AG09309 (cell line): ENCODE measurements at regions not wholly inside any gene's neighbourhood (a gene's known extent, or its start where the extent isn't known, plus 50 kb on each side); places are given as distances from the start of the nearest gene placed in this dataset.

ENCODE experiments used
- DNase-seq: peaks from one replicate; pipeline ENCODE4 v3.0.0-alpha.2; 2010; ENCODE audit warnings: low read depth
- H3K4me3 ChIP-seq: 2 replicates; pipeline ENCODE4 v1.5.1; 2011; ENCODE audit warnings: mild to moderate bottlenecking, low read depth, low read length, moderate library complexity; ENCODE audit not compliant: control insufficient read depth
- CTCF ChIP-seq: IDR thresholded peaks from 2 replicates; pipeline ENCODE4 v1.5.1; 2011; ENCODE audit warnings: mild to moderate bottlenecking, low read depth, low read length, inconsistent platforms; ENCODE audit not compliant: insufficient read depth, control insufficient read depth; ENCODE audit errors: missing control alignments

- TF ChIP-seq CTCF = no peak
- DNase-seq = no peak
- no peak overlapping the region for H3K4me3 ChIP-seq
These were observed 1441.2 kb downstream of the PCDH7 start for GRCh38 chr4:32161392-32161791.

GRCh38 chr4:32163125-32163524 is 1443.0 kb downstream of the PCDH7 start:
- TF ChIP-seq CTCF = no peak
- DNase-seq = no peak

GRCh38 chr4:32169841-32170240 is 1449.7 kb downstream of the PCDH7 start:
- no peak for TF ChIP-seq CTCF
- no peak for DNase-seq
- H3K4me3 ChIP-seq = no peak overlapping the region

More at GRCh38 chr4:32163125-32163524, 1443.0 kb downstream of the PCDH7 start:
- H3K4me3 ChIP-seq = no peak overlapping the region

GRCh38 chr4:32172086-32172485 is 1451.9 kb downstream of the PCDH7 start:
- no peak overlapping the region for H3K4me3 ChIP-seq
- no peak for TF ChIP-seq CTCF
- DNase-seq = no peak

GRCh38 chr4:32172761-32173160 is 1452.6 kb downstream of the PCDH7 start:
- no peak for DNase-seq
- no peak for TF ChIP-seq CTCF
- no peak overlapping the region for H3K4me3 ChIP-seq

GRCh38 chr4:32180086-32180485 is 1459.9 kb downstream of the PCDH7 start:
- no peak for DNase-seq
- H3K4me3 ChIP-seq = no peak overlapping the region
- TF ChIP-seq CTCF = no peak

- no peak for TF ChIP-seq CTCF
- no peak overlapping the region for H3K4me3 ChIP-seq
- no peak for DNase-seq
These were observed 1464.0 kb downstream of the PCDH7 start for GRCh38 chr4:32184186-32184585.
